ENCODE measurements at regions not wholly inside any gene's neighbourhood (a gene's known extent, or its start where the extent isn't known, plus 50 kb on each side); places are given as distances from the start of the nearest gene placed in this dataset.
"Not testable (repeated sequence)": the region's sequence is repeated elsewhere in the genome, so short reads cannot be mapped to it uniquely, and the experiment has no call there.

GRCh38 chr12:116327992-116328391 lies 50.5 kb upstream of the MED13L start:
- not testable (repeated sequence) for DNase-seq (ENCODE audit: low read depth)

GRCh38 chr12:116331876-116332275 lies 54.4 kb upstream of the MED13L start:
- DNase-seq (ENCODE audit: low read depth) = no peak

- no peak for DNase-seq (ENCODE audit: low read depth)
These were observed 55.4 kb upstream of the MED13L start for GRCh38 chr12:116332705-116333380.

- DNase-seq (ENCODE audit: low read depth) = no peak
These were observed 55.9 kb upstream of the MED13L start for GRCh38 chr12:116333402-116333801.

- DNase-seq (ENCODE audit: low read depth) = no peak
These were observed 59.1 kb upstream of the MED13L start for GRCh38 chr12:116336542-116337065.

GRCh38 chr12:116337312-116337711 lies 59.8 kb upstream of the MED13L start:
- DNase-seq (ENCODE audit: low read depth) = no peak

GRCh38 chr12:116338064-116338846 lies 60.8 kb upstream of the MED13L start:
- DNase-seq (ENCODE audit: low read depth) = no peak

GRCh38 chr12:116339062-116339461 lies 61.6 kb upstream of the MED13L start:
- DNase-seq (ENCODE audit: low read depth) = no peak

GRCh38 chr12:116339800-116340371 lies 62.4 kb upstream of the MED13L start:
- DNase-seq (ENCODE audit: low read depth) = no peak

- DNase-seq (ENCODE audit: low read depth) = peak; percentile 79
These were observed 65.9 kb upstream of the MED13L start for GRCh38 chr12:116343331-116343884.

- DNase-seq (ENCODE audit: low read depth) = no peak
These were observed 68.7 kb upstream of the MED13L start for GRCh38 chr12:116346222-116346621.

- DNase-seq (ENCODE audit: low read depth) = peak; percentile 70
These were observed 69.2 kb upstream of the MED13L start for GRCh38 chr12:116346741-116347140.

GRCh38 chr12:116347265-116347664 lies 69.8 kb upstream of the MED13L start:
- DNase-seq (ENCODE audit: low read depth) = no peak

- DNase-seq (ENCODE audit: low read depth) = no peak
These were observed 74.9 kb upstream of the MED13L start for GRCh38 chr12:116352315-116352835.

GRCh38 chr12:116353958-116354357 lies 76.5 kb upstream of the MED13L start:
- no peak for DNase-seq (ENCODE audit: low read depth)

GRCh38 chr12:116354534-116354933 lies 77.0 kb upstream of the MED13L start:
- DNase-seq (ENCODE audit: low read depth) = no peak

GRCh38 chr12:116354950-116355783 lies 77.7 kb upstream of the MED13L start:
- no peak for DNase-seq (ENCODE audit: low read depth)

- no peak for DNase-seq (ENCODE audit: low read depth)
These were observed 81.0 kb upstream of the MED13L start for GRCh38 chr12:116358536-116358892.

- peak; percentile 98 for DNase-seq (ENCODE audit: low read depth)
These were observed 81.6 kb upstream of the MED13L start for GRCh38 chr12:116358893-116359761.

Data from myocyte (in vitro differentiated cells).